SK-N-SH (cell line): ENCODE measurements at regions not wholly inside any gene's neighbourhood (a gene's known extent, or its start where the extent isn't known, plus 50 kb on each side); places are given as distances from the start of the nearest gene placed in this dataset.

Source experiments
- CTCF ChIA-PET: fragments of 300-600, 350-600 bp; formaldehyde crosslinking; extraction: SDS; loops from one replicate; lab custom pipeline; 2021; lab: Yijun Ruan, JAX
- POLR2A ChIA-PET: fragments of 350-600 bp; sonication (Branson Sonifier 250); formaldehyde crosslinking; extraction: SDS; loops from one replicate; lab custom pipeline; 2020; ENCODE audit warnings: antibody characterized with exemption, inconsistent platforms; lab: Yijun Ruan, JAX
- DNase-seq: peaks from one replicate; pipeline ENCODE4 v3.0.0; 2012
- H2AFZ ChIP-seq: fragments of 200-600 bp; sonication (generic); 2 replicates; pipeline ENCODE4 v1.8.1; 2016; ENCODE audit warnings: antibody characterized with exemption, mild to moderate bottlenecking, low read depth
- H3F3A ChIP-seq: fragments of 200-600 bp; sonication (generic); replicated peaks from 2 replicates; pipeline ENCODE3; 2016; ENCODE audit warnings: antibody characterized with exemption, mild to moderate bottlenecking; ENCODE audit not compliant: insufficient read depth
- H3K27ac ChIP-seq, 2 experiments: fragments of 200-500 bp in 1 of 2; fragments of 200-600 bp in 1 of 2; sonication (Bioruptor generic) in 1 of 2; sonication (generic), shearing (Covaris generic) in 1 of 2; 2 replicates each; pipeline versions ENCODE4 v1.5.1 to v1.6.1; 2014 to 2016; ENCODE audit warnings: low read depth in 2 of 2, inconsistent platforms in 1 of 2, low read length in 1 of 2, mild to moderate bottlenecking in 1 of 2, mixed read lengths in 1 of 2
- H3K27me3 ChIP-seq: fragments of 200-600 bp; sonication (generic), shearing (Covaris generic); 2 replicates; pipeline ENCODE4 v1.6.1; 2016; ENCODE audit warnings: mixed run types; ENCODE audit not compliant: insufficient read depth
- H3K36me3 ChIP-seq, 2 experiments: fragments of 200-500 bp in 1 of 2; fragments of 200-600 bp in 1 of 2; sonication (Bioruptor generic) in 1 of 2; sonication (generic) in 1 of 2; replicated peaks in 1 of 2; 2 replicates each; pipeline versions ENCODE3 to v1.5.1; 2014 to 2016; ENCODE audit warnings: low read length in 1 of 2, mild to moderate bottlenecking in 1 of 2; ENCODE audit not compliant: insufficient read depth in 2 of 2, control insufficient read depth in 1 of 2
- H3K4me1 ChIP-seq, 2 experiments: fragments of 200-500 bp in 1 of 2; fragments of 200-600 bp in 1 of 2; sonication (Bioruptor generic) in 1 of 2; sonication (generic), shearing (Covaris generic) in 1 of 2; 2 replicates each; pipeline versions ENCODE4 v1.5.1 to v1.6.1; 2014 to 2016; ENCODE audit warnings: low read depth in 1 of 2, low read length in 1 of 2, mixed run types in 1 of 2; ENCODE audit not compliant: insufficient read depth in 2 of 2, control insufficient read depth in 1 of 2
- H3K4me2 ChIP-seq: fragments of 200-600 bp; sonication (generic), shearing (Covaris generic); 2 replicates; pipeline ENCODE4 v1.6.1; 2017; ENCODE audit warnings: mixed run types
- H3K4me3 ChIP-seq, 2 experiments: fragments of 200-500 bp in 1 of 2; fragments of 200-600 bp in 1 of 2; sonication (Bioruptor generic) in 1 of 2; sonication (generic), shearing (Covaris generic) in 1 of 2; 2 replicates each; pipeline versions ENCODE4 v1.5.1 to v1.8.1; 2014 to 2016; ENCODE audit warnings: low read depth in 2 of 2, inconsistent platforms in 1 of 2, low read length in 1 of 2, mild to moderate bottlenecking in 1 of 2, mixed read lengths in 1 of 2, moderate library complexity in 1 of 2
- H3K79me2 ChIP-seq: fragments of 200-600 bp; sonication (generic); 2 replicates; pipeline ENCODE4 v1.8.1; 2017; ENCODE audit warnings: mild to moderate bottlenecking; ENCODE audit not compliant: insufficient read depth
- H3K9ac ChIP-seq: fragments of 200-600 bp; sonication (generic); 2 replicates; pipeline ENCODE4 v1.6.1; 2017; ENCODE audit warnings: mixed run types
- H3K9me2 ChIP-seq: fragments of 200-600 bp; sonication (generic); 2 replicates; pipeline ENCODE4 v1.6.1; 2017; ENCODE audit warnings: mixed run types
- H3K9me3 ChIP-seq: fragments of 200-600 bp; sonication (generic); 2 replicates; pipeline ENCODE4 v1.6.1; 2017; ENCODE audit warnings: mixed run types, mild to moderate bottlenecking, moderate library complexity
- H4K20me1 ChIP-seq: fragments of 200-600 bp; sonication (generic); 2 replicates; pipeline ENCODE4 v1.6.1; 2017; ENCODE audit warnings: mild to moderate bottlenecking, mixed run types; ENCODE audit not compliant: insufficient read depth
- CHD2 ChIP-seq: fragments of 150-350 bp; IDR thresholded peaks from 2 replicates; pipeline ENCODE4 v1.6.1; 2018; ENCODE audit warnings: low read length; ENCODE audit not compliant: partially characterized antibody
- EP300 ChIP-seq, 2 experiments: IDR thresholded peaks; 2 replicates each; pipeline versions ENCODE4 v1.4.0 to v1.6.1; 2012; ENCODE audit warnings: borderline replicate concordance in 1 of 2, low read depth in 1 of 2, low read length in 1 of 2
- EZH2phosphoT487 ChIP-seq: fragments of 200-600 bp; sonication (generic); IDR thresholded peaks from 2 replicates; pipeline ENCODE4 v1.6.1; 2017; ENCODE audit warnings: low read depth, mixed run types, mild to moderate bottlenecking, antibody characterized with exemption, moderate library complexity, borderline replicate concordance
- GABPA ChIP-seq: IDR thresholded peaks from 2 replicates; pipeline ENCODE4 v1.4.0; 2012; ENCODE audit warnings: low read depth, mild to moderate bottlenecking
- GATA2 ChIP-seq: sonication (generic); formaldehyde crosslinking; IDR thresholded peaks from 2 replicates; pipeline ENCODE4 v1.5.0; 2020; ENCODE audit warnings: mild to moderate bottlenecking, missing genetic modification reagents
- MXI1 ChIP-seq: IDR thresholded peaks from 2 replicates; pipeline ENCODE4 v1.6.1; 2012; ENCODE audit warnings: mild to moderate bottlenecking, low read depth, low read length, improper control_type of control experiment
- NFIC ChIP-seq: IDR thresholded peaks from 2 replicates; pipeline ENCODE4 v1.4.0; 2012; ENCODE audit warnings: borderline replicate concordance
- NRF1 ChIP-seq: IDR thresholded peaks from 2 replicates; pipeline ENCODE4 v1.6.1; 2012; ENCODE audit warnings: low read depth, mild to moderate bottlenecking, low read length
- POLR2AphosphoS5 ChIP-seq: IDR thresholded peaks from 2 replicates; pipeline ENCODE4 v1.6.1; 2012; ENCODE audit warnings: low read depth, low read length
- RAD21 ChIP-seq: IDR thresholded peaks from 2 replicates; pipeline ENCODE4 v1.6.1; 2012; ENCODE audit warnings: mild to moderate bottlenecking, low read length
- RXRA ChIP-seq: IDR thresholded peaks from 2 replicates; pipeline ENCODE4 v1.4.0; 2012; ENCODE audit warnings: low read depth, mild to moderate bottlenecking, borderline replicate concordance
- TAF1 ChIP-seq: IDR thresholded peaks from 2 replicates; pipeline ENCODE4 v1.6.1; 2012; ENCODE audit warnings: low read depth, mild to moderate bottlenecking, low read length, moderate library complexity, borderline replicate concordance
- TEAD4 ChIP-seq: IDR thresholded peaks from 2 replicates; pipeline ENCODE4 v1.4.0; 2012; ENCODE audit warnings: mild to moderate bottlenecking, borderline replicate concordance; ENCODE audit not compliant: insufficient read depth
- YY1 ChIP-seq: IDR thresholded peaks from 2 replicates; pipeline ENCODE4 v1.4.0; 2012; ENCODE audit warnings: low read depth, mild to moderate bottlenecking
- WGBS: methylation state at CpG from one replicate; pipeline ENCODE4 v1.1.6; 2017; ENCODE audit warnings: low lambda C conversion rate; 5-methylcytosine and 5-hydroxymethylcytosine counted together
- TF ChIP-seq, protein P1 (sequence below): IDR thresholded peaks from 2 replicates; pipeline ENCODE4 v1.4.0; 2012; ENCODE audit warnings: low read depth, borderline replicate concordance
- TF ChIP-seq, protein P2 (sequence below): fragments of 200-600 bp; sonication (generic); IDR thresholded peaks from 2 replicates; pipeline ENCODE4 v1.6.1; 2017; ENCODE audit warnings: antibody characterized with exemption, mild to moderate bottlenecking, moderate library complexity
- TF ChIP-seq, protein P3 (sequence below): IDR thresholded peaks from 2 replicates; pipeline ENCODE4; 2012
- TF ChIP-seq, protein P4 (sequence below): fragments of 150-350 bp; IDR thresholded peaks from 2 replicates; pipeline ENCODE4 v1.6.1; 2016; ENCODE audit warnings: mild to moderate bottlenecking, low read depth, low read length

DNA sequence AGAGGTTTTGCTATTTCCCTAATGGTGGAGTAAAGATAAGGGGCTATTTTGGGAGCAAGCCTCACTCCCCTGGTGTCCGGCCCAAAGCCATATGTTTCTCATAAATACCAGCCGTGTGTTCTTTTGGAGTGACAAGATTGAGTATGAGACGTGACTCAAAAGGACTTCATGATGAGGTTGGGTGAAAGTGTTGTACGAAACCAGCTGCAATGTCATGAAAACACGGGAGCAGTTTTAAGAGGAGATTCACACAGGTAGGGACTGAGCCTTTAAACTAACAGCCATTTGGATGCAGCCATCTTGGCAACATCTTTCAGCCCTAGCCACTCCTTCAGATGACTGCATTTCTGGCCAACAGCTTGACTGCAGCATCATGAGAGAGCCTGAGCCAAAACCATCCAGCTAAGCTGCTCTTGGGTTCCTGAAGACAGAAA, 532.3 kb upstream of the USP24 start:
- Histone ChIP-seq H3K4me3 (no peak overlapping the region), H3K4me1 (no peaks in the 10 kb centered on the region; a peak in 1 of 4 replicates), H2AFZ (no peak overlapping the region), H3K27ac (no peak overlapping the region), H3K36me3 (no peaks in the 10 kb centered on the region), H3K9me3 (no peaks in the 10 kb centered on the region), H3K27me3 (no peaks in the 10 kb centered on the region), H3K9me2 (no peaks in the 10 kb centered on the region), H3K79me2 (no peaks in the 10 kb centered on the region), H4K20me1 (no peaks in the 10 kb centered on the region), H3K9ac (no peak overlapping the region), H3F3A (no peaks in the 10 kb centered on the region), H3K4me2 (no peak overlapping the region)
- no peak for TF ChIP-seq RXRA
- no peak for TF ChIP-seq EZH2phosphoT487
- no peak for TF ChIP-seq NFIC
- TF ChIP-seq CHD2 = no peak
- TF ChIP-seq POLR2AphosphoS5 = no peak
- TF ChIP-seq, protein P1, sequence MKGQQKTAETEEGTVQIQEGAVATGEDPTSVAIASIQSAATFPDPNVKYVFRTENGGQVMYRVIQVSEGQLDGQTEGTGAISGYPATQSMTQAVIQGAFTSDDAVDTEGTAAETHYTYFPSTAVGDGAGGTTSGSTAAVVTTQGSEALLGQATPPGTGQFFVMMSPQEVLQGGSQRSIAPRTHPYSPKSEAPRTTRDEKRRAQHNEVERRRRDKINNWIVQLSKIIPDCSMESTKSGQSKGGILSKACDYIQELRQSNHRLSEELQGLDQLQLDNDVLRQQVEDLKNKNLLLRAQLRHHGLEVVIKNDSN = no peak
- no peak for TF ChIP-seq EP300 (IDR thresholded peaks at IDR 0.05; ENCODE audit: borderline replicate concordance in 1 of 2, low read depth in 1 of 2, low read length in 1 of 2)
- no peak for TF ChIP-seq NRF1
- no peak for TF ChIP-seq YY1
- TF ChIP-seq RAD21 = no peak
- TF ChIP-seq TAF1 = no peak
- TF ChIP-seq, protein P2, sequence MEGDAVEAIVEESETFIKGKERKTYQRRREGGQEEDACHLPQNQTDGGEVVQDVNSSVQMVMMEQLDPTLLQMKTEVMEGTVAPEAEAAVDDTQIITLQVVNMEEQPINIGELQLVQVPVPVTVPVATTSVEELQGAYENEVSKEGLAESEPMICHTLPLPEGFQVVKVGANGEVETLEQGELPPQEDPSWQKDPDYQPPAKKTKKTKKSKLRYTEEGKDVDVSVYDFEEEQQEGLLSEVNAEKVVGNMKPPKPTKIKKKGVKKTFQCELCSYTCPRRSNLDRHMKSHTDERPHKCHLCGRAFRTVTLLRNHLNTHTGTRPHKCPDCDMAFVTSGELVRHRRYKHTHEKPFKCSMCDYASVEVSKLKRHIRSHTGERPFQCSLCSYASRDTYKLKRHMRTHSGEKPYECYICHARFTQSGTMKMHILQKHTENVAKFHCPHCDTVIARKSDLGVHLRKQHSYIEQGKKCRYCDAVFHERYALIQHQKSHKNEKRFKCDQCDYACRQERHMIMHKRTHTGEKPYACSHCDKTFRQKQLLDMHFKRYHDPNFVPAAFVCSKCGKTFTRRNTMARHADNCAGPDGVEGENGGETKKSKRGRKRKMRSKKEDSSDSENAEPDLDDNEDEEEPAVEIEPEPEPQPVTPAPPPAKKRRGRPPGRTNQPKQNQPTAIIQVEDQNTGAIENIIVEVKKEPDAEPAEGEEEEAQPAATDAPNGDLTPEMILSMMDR = no peak
- TF ChIP-seq GATA2 (CRISPR knock-in tag) = no peak
- TF ChIP-seq, protein P3, sequence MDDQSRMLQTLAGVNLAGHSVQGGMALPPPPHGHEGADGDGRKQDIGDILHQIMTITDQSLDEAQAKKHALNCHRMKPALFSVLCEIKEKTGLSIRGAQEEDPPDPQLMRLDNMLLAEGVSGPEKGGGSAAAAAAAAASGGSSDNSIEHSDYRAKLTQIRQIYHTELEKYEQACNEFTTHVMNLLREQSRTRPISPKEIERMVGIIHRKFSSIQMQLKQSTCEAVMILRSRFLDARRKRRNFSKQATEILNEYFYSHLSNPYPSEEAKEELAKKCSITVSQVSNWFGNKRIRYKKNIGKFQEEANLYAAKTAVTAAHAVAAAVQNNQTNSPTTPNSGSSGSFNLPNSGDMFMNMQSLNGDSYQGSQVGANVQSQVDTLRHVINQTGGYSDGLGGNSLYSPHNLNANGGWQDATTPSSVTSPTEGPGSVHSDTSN = no peak
- no peak for TF ChIP-seq MXI1
- no peak for TF ChIP-seq TEAD4
- TF ChIP-seq, protein P4, sequence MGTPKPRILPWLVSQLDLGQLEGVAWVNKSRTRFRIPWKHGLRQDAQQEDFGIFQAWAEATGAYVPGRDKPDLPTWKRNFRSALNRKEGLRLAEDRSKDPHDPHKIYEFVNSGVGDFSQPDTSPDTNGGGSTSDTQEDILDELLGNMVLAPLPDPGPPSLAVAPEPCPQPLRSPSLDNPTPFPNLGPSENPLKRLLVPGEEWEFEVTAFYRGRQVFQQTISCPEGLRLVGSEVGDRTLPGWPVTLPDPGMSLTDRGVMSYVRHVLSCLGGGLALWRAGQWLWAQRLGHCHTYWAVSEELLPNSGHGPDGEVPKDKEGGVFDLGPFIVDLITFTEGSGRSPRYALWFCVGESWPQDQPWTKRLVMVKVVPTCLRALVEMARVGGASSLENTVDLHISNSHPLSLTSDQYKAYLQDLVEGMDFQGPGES = no peak
- no peak for TF ChIP-seq GABPA
- ChIA-PET POLR2A (no interaction called here), CTCF (interaction anchor here (0.8 kb wide), 1 partner anchor 833 kb away, joined by 3 read pairs; no protein-coding TSS in a partner anchor)
- no peak for DNase-seq
- whole genome bisulfite sequencing = 72% methylated on average over 5 of the region's 5 CpGs
